ENCODE measurements at regions not wholly inside any gene's neighbourhood (a gene's known extent, or its start where the extent isn't known, plus 50 kb on each side); places are given as distances from the start of the nearest gene placed in this dataset.

- no peak overlapping the region for H3K18ac ChIP-seq (ENCODE audit: low read length)
- no peaks in the 10 kb centered on the region for H3K79me2 ChIP-seq (ENCODE audit: control insufficient read depth, insufficient read depth, low read length, poor library complexity)
- no CpG with 5 or more reads among the region's 7 CpGs for WGBS (ENCODE audit: extremely low coverage, insufficient coverage, insufficient read length)
- no peak overlapping the region for H3K4me2 ChIP-seq (ENCODE audit: low read length)
- no peak for DNase-seq
- H2BK5ac ChIP-seq (ENCODE audit: low read depth, low read length, poor library complexity): no peak overlapping the region
- H4K12ac ChIP-seq (ENCODE audit: low read depth, low read length): no peak overlapping the region
- no peak overlapping the region for H3K23ac ChIP-seq (ENCODE audit: low read length)
- H3K27ac ChIP-seq (ENCODE audit: low read depth, low read length): no peak overlapping the region
- H4K8ac ChIP-seq (ENCODE audit: low read depth, low read length): no peak overlapping the region
- no peak overlapping the region for H2BK12ac ChIP-seq (ENCODE audit: low read length)
- no peaks in the 10 kb centered on the region for H3K36me3 ChIP-seq (ENCODE audit: control insufficient read depth in 1 of 2, insufficient read depth in 2 of 2, low read length in 2 of 2)
- H3K14ac ChIP-seq (ENCODE audit: low read length): no peak overlapping the region
- no peak overlapping the region for H3K9ac ChIP-seq (ENCODE audit: low read length)
- no peaks in the 10 kb centered on the region for H3K9me3 ChIP-seq (ENCODE audit: insufficient read depth, low read depth, low read length)
- no peak overlapping the region for H2AK5ac ChIP-seq (ENCODE audit: low read length)
- no peaks in the 10 kb centered on the region for H3K27me3 ChIP-seq (ENCODE audit: insufficient read depth, low read length)
- peaks cover 5 to 10% of the 10 kb centered on the region in 2 experiments for H3K4me1 ChIP-seq (ENCODE audit: control insufficient read depth in 1 of 2, insufficient read depth in 2 of 2, low read length in 2 of 2)
- H3K4me3 ChIP-seq (ENCODE audit: low read depth, low read length): no peak overlapping the region
- H3K79me1 ChIP-seq (ENCODE audit: low read length): peaks cover 2% of the 10 kb centered on the region
- H2AFZ ChIP-seq (ENCODE audit: insufficient read depth, low read length, poor library complexity): no peak overlapping the region
- H3K4ac ChIP-seq (ENCODE audit: low read depth, low read length): no peak overlapping the region
- H4K91ac ChIP-seq (ENCODE audit: low read depth, low read length): no peak overlapping the region
- no peak overlapping the region for H2BK120ac ChIP-seq (ENCODE audit: insufficient read depth, low read length, poor library complexity)
These were observed 121.6 kb upstream of the SNX19 start for GRCh38 chr11:131037873-131038272.

- Histone ChIP-seq H3K27ac (ENCODE audit: low read depth, low read length) (no peak overlapping the region), H3K4me1 (ENCODE audit: control insufficient read depth in 1 of 2, insufficient read depth in 2 of 2, low read length in 2 of 2) (peaks cover 0 to 4% of the 10 kb centered on the region in 2 experiments), H3K4me2 (ENCODE audit: low read length) (no peak overlapping the region), H3K4ac (ENCODE audit: low read depth, low read length) (no peak overlapping the region), H2BK5ac (ENCODE audit: low read depth, low read length, poor library complexity) (no peak overlapping the region), H3K14ac (ENCODE audit: low read length) (no peak overlapping the region), H3K79me2 (ENCODE audit: control insufficient read depth, insufficient read depth, low read length, poor library complexity) (no peaks in the 10 kb centered on the region), H2BK12ac (ENCODE audit: low read length) (no peak overlapping the region), H4K8ac (ENCODE audit: low read depth, low read length) (no peak overlapping the region), H3K4me3 (ENCODE audit: low read depth, low read length) (no peak overlapping the region), H3K27me3 (ENCODE audit: insufficient read depth, low read length) (no peaks in the 10 kb centered on the region), H3K9me3 (ENCODE audit: insufficient read depth, low read depth, low read length) (no peaks in the 10 kb centered on the region), H3K79me1 (ENCODE audit: low read length) (peaks cover 2% of the 10 kb centered on the region), H2BK120ac (ENCODE audit: insufficient read depth, low read length, poor library complexity) (no peak overlapping the region), H3K9ac (ENCODE audit: low read length) (no peak overlapping the region), H2AK5ac (ENCODE audit: low read length) (no peak overlapping the region), H3K36me3 (ENCODE audit: control insufficient read depth in 1 of 2, insufficient read depth in 2 of 2, low read length in 2 of 2) (no peaks in the 10 kb centered on the region), H3K23ac (ENCODE audit: low read length) (no peak overlapping the region), H4K12ac (ENCODE audit: low read depth, low read length) (no peak overlapping the region), H4K91ac (ENCODE audit: low read depth, low read length) (no peak overlapping the region), H2AFZ (ENCODE audit: insufficient read depth, low read length, poor library complexity) (no peak overlapping the region), H3K18ac (ENCODE audit: low read length) (no peak overlapping the region)
- WGBS (ENCODE audit: extremely low coverage, insufficient coverage, insufficient read length): no CpG with 5 or more reads among the region's 5 CpGs
- DNase-seq: peak; percentile 9 to 18
These were observed 122.3 kb upstream of the SNX19 start for GRCh38 chr11:131038597-131038996.

GRCh38 chr11:131041331-131042040 is 125.2 kb upstream of the SNX19 start:
- Histone ChIP-seq H3K14ac (ENCODE audit: low read length) (no peak overlapping the region), H2BK5ac (ENCODE audit: low read depth, low read length, poor library complexity) (no peak overlapping the region), H3K79me1 (ENCODE audit: low read length) (no peaks in the 10 kb centered on the region), H3K9me3 (ENCODE audit: insufficient read depth, low read depth, low read length) (no peaks in the 10 kb centered on the region), H3K4ac (ENCODE audit: low read depth, low read length) (no peak overlapping the region), H3K4me3 (ENCODE audit: low read depth, low read length) (no peak overlapping the region), H3K27ac (ENCODE audit: low read depth, low read length) (no peak overlapping the region), H3K79me2 (ENCODE audit: control insufficient read depth, insufficient read depth, low read length, poor library complexity) (no peaks in the 10 kb centered on the region), H3K36me3 (ENCODE audit: control insufficient read depth in 1 of 2, insufficient read depth in 2 of 2, low read length in 2 of 2) (no peaks in the 10 kb centered on the region), H4K12ac (ENCODE audit: low read depth, low read length) (no peak overlapping the region), H3K18ac (ENCODE audit: low read length) (no peak overlapping the region), H2AFZ (ENCODE audit: insufficient read depth, low read length, poor library complexity) (no peak overlapping the region), H3K4me2 (ENCODE audit: low read length) (no peak overlapping the region), H4K91ac (ENCODE audit: low read depth, low read length) (no peak overlapping the region), H3K27me3 (ENCODE audit: insufficient read depth, low read length) (no peaks in the 10 kb centered on the region), H2AK5ac (ENCODE audit: low read length) (no peak overlapping the region), H3K9ac (ENCODE audit: low read length) (no peak overlapping the region), H3K4me1 (ENCODE audit: control insufficient read depth in 1 of 2, insufficient read depth in 2 of 2, low read length in 2 of 2) (peaks cover 0 to 3% of the 10 kb centered on the region in 2 experiments), H2BK120ac (ENCODE audit: insufficient read depth, low read length, poor library complexity) (no peak overlapping the region), H4K8ac (ENCODE audit: low read depth, low read length) (no peak overlapping the region), H3K23ac (ENCODE audit: low read length) (no peak overlapping the region), H2BK12ac (ENCODE audit: low read length) (no peak overlapping the region)
- DNase-seq: peak; percentile 74 to 83
- WGBS (ENCODE audit: extremely low coverage, insufficient coverage, insufficient read length): no CpG with 5 or more reads among the region's 5 CpGs

- Histone ChIP-seq H3K4ac (ENCODE audit: low read depth, low read length) (no peak overlapping the region), H2BK120ac (ENCODE audit: insufficient read depth, low read length, poor library complexity) (no peak overlapping the region), H3K27me3 (ENCODE audit: insufficient read depth, low read length) (no peaks in the 10 kb centered on the region), H3K79me1 (ENCODE audit: low read length) (no peaks in the 10 kb centered on the region), H3K79me2 (ENCODE audit: control insufficient read depth, insufficient read depth, low read length, poor library complexity) (no peaks in the 10 kb centered on the region), H3K9ac (ENCODE audit: low read length) (no peak overlapping the region), H2BK12ac (ENCODE audit: low read length) (no peak overlapping the region), H3K18ac (ENCODE audit: low read length) (no peak overlapping the region), H3K4me3 (ENCODE audit: low read depth, low read length) (no peak overlapping the region), H4K8ac (ENCODE audit: low read depth, low read length) (no peak overlapping the region), H2AFZ (ENCODE audit: insufficient read depth, low read length, poor library complexity) (no peak overlapping the region), H2AK5ac (ENCODE audit: low read length) (no peak overlapping the region), H4K91ac (ENCODE audit: low read depth, low read length) (no peak overlapping the region), H3K4me2 (ENCODE audit: low read length) (no peak overlapping the region), H2BK5ac (ENCODE audit: low read depth, low read length, poor library complexity) (no peak overlapping the region), H3K14ac (ENCODE audit: low read length) (no peak overlapping the region), H3K36me3 (ENCODE audit: control insufficient read depth in 1 of 2, insufficient read depth in 2 of 2, low read length in 2 of 2) (no peaks in the 10 kb centered on the region), H3K27ac (ENCODE audit: low read depth, low read length) (no peak overlapping the region), H3K23ac (ENCODE audit: low read length) (no peak overlapping the region), H3K4me1 (ENCODE audit: control insufficient read depth in 1 of 2, insufficient read depth in 2 of 2, low read length in 2 of 2) (peaks cover 0 to 3% of the 10 kb centered on the region in 2 experiments), H4K12ac (ENCODE audit: low read depth, low read length) (no peak overlapping the region), H3K9me3 (ENCODE audit: insufficient read depth, low read depth, low read length) (no peaks in the 10 kb centered on the region)
- no CpG with 5 or more reads among the region's 1 CpG for WGBS (ENCODE audit: extremely low coverage, insufficient coverage, insufficient read length)
- DNase-seq: no peak
These were observed 125.7 kb upstream of the SNX19 start for GRCh38 chr11:131042041-131042390.
